ENCODE measurements at regions not wholly inside any gene's neighbourhood (a gene's known extent, or its start where the extent isn't known, plus 50 kb on each side); places are given as distances from the start of the nearest gene placed in this dataset.
"Not testable (repeated sequence)": the region's sequence is repeated elsewhere in the genome, so short reads cannot be mapped to it uniquely, and the experiment has no call there.

- DNase-seq (ENCODE audit: low read depth): not testable (repeated sequence)
Measured at GRCh38 chr13:111501596-111502535, 181.4 kb downstream of the TEX29 start.

- DNase-seq (ENCODE audit: low read depth): no peak
Measured at GRCh38 chr13:111502957-111503356, 182.5 kb downstream of the TEX29 start.

- no peak for DNase-seq (ENCODE audit: low read depth)
Measured at GRCh38 chr13:111503376-111503775, 182.9 kb downstream of the TEX29 start.

- no peak for DNase-seq (ENCODE audit: low read depth)
Measured at GRCh38 chr13:111503905-111504695, 183.7 kb downstream of the TEX29 start.

- DNase-seq (ENCODE audit: low read depth): no peak
Measured at GRCh38 chr13:111505175-111505777, 184.8 kb downstream of the TEX29 start.

- no peak for DNase-seq (ENCODE audit: low read depth)
Measured at GRCh38 chr13:111506125-111506524, 185.7 kb downstream of the TEX29 start.

- no peak for DNase-seq (ENCODE audit: low read depth)
Measured at GRCh38 chr13:111506621-111507020, 186.2 kb downstream of the TEX29 start.

- DNase-seq (ENCODE audit: low read depth): no peak
Measured at GRCh38 chr13:111508164-111508870, 187.9 kb downstream of the TEX29 start.

- DNase-seq (ENCODE audit: low read depth): no peak
Measured at GRCh38 chr13:111508902-111509509, 188.6 kb downstream of the TEX29 start.

GRCh38 chr13:111510502-111511218 lies 190.2 kb downstream of the TEX29 start:
- DNase-seq (ENCODE audit: low read depth): no peak

- no peak for DNase-seq (ENCODE audit: low read depth)
Measured at GRCh38 chr13:111511219-111511732, 190.8 kb downstream of the TEX29 start.

- DNase-seq (ENCODE audit: low read depth): no peak
Measured at GRCh38 chr13:111511805-111512504, 191.5 kb downstream of the TEX29 start.

- DNase-seq (ENCODE audit: low read depth): no peak
Measured at GRCh38 chr13:111512707-111513106, 192.3 kb downstream of the TEX29 start.

GRCh38 chr13:111513766-111514609 lies 193.5 kb downstream of the TEX29 start:
- DNase-seq (ENCODE audit: low read depth): no peak

- DNase-seq (ENCODE audit: low read depth): no peak
Measured at GRCh38 chr13:111514610-111515306, 194.3 kb downstream of the TEX29 start.

GRCh38 chr13:111515307-111515617 lies 194.8 kb downstream of the TEX29 start:
- DNase-seq (ENCODE audit: low read depth): no peak

GRCh38 chr13:111515635-111516034 lies 195.2 kb downstream of the TEX29 start:
- no peak for DNase-seq (ENCODE audit: low read depth)

Measured in GM04503 (cell line).